Tibial nerve (tissue), 4 donors: ENCODE measurements at regions not wholly inside any gene's neighbourhood (a gene's known extent, or its start where the extent isn't known, plus 50 kb on each side); places are given as distances from the start of the nearest gene placed in this dataset.

Source experiments
- EP300 ChIP-seq, 2 donors: sonication (generic); formaldehyde crosslinking; IDR thresholded peaks; one replicate each; pipeline ENCODE4 v1.6.1; 2017; ENCODE audit warnings: antibody characterized with exemption in 2 of 2, mild to moderate bottlenecking in 1 of 2
- POLR2A ChIP-seq, 2 donors: fragments of 450-650 bp; IDR thresholded peaks; one replicate each; pipeline ENCODE4 v1.6.1; 2017; ENCODE audit warnings: antibody characterized with exemption in 2 of 2, mild to moderate bottlenecking in 2 of 2, moderate library complexity in 2 of 2
- TF ChIP-seq, protein P1 (sequence below), 5 experiments: fragments of 200-600 bp in 3 of 5; fragments of 450-650 bp in 2 of 5; sonication (generic) in 3 of 5; IDR thresholded peaks; one replicate each; pipeline ENCODE4 v1.5.1; 2016 to 2019; ENCODE audit warnings: antibody characterized with exemption in 5 of 5, mild to moderate bottlenecking in 3 of 5, moderate library complexity in 2 of 5

DNA sequence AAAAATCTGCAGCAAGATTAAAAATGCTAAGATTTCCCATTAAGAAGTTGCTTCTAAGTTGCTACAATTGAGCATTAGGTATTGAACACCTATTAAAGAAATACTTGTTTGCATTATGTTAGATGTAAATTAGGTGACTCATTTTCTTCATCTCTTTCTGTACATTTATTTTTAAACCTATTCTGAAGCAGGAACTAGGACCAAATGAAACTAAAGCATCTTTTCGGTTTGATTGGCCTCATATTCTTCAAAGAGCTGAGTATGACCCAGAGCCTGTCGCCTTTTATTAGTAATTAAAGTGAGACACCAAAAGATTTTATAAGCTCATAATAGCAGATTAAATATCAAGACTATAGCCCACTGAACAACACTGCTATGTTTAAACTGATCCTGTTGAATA, 83.4 kb upstream of the ZEB2 start:
- TF ChIP-seq EP300 (IDR thresholded peaks at IDR 0.05) (no peak), POLR2A (IDR thresholded peaks at IDR 0.05) (no peak)
- TF ChIP-seq, protein P1, sequence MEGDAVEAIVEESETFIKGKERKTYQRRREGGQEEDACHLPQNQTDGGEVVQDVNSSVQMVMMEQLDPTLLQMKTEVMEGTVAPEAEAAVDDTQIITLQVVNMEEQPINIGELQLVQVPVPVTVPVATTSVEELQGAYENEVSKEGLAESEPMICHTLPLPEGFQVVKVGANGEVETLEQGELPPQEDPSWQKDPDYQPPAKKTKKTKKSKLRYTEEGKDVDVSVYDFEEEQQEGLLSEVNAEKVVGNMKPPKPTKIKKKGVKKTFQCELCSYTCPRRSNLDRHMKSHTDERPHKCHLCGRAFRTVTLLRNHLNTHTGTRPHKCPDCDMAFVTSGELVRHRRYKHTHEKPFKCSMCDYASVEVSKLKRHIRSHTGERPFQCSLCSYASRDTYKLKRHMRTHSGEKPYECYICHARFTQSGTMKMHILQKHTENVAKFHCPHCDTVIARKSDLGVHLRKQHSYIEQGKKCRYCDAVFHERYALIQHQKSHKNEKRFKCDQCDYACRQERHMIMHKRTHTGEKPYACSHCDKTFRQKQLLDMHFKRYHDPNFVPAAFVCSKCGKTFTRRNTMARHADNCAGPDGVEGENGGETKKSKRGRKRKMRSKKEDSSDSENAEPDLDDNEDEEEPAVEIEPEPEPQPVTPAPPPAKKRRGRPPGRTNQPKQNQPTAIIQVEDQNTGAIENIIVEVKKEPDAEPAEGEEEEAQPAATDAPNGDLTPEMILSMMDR (IDR thresholded peaks at IDR 0.05) = no peak
